Mammary epithelial cell (primary cell): ENCODE measurements at regions not wholly inside any gene's neighbourhood (a gene's known extent, or its start where the extent isn't known, plus 50 kb on each side); places are given as distances from the start of the nearest gene placed in this dataset.

ENCODE experiments used
- EZH2 ChIP-seq: IDR thresholded peaks from 2 replicates; pipeline ENCODE4 v1.6.1; 2012; ENCODE audit warnings: low read length, inconsistent platforms, borderline replicate concordance
- TF ChIP-seq, protein P1 (sequence below), 2 donors: IDR thresholded peaks in 1 of 2; conservative IDR thresholded peaks in 1 of 2; 2 replicates each; pipeline ENCODE4 v1.5.1; 2011 to 2012; ENCODE audit warnings: inconsistent platforms in 2 of 2, low read length in 2 of 2, mild to moderate bottlenecking in 2 of 2, control low read depth in 1 of 2, low read depth in 1 of 2; ENCODE audit not compliant: insufficient read depth in 1 of 2; ENCODE audit errors: extremely low read depth in 1 of 2

DNA sequence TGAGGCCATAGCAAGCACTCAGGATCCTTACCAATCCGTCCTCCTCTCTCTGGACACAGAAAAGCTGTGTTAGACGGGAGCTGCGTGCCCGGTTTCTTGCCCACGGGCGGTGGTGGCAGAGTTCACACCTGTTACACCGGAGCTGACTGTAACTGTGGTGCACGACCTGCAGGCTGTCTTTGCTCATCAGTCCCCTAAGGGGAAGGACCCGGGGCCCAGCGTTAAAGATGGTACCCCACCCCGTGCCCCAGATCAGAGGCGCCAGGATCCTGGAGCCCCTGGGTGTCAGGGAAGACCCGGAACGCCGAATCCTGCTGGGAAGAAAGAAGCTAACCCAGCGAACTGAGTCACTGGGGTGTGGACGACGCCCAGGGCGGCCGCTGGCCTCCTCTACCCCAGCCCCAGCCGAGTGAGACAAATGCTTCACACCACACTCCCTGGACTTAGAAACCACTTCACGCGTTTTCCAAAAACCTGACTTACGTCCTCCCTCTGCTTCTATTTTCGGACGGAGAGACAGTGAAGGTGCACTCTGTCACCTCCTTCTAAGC lies 293.6 kb upstream of the SALL3 start:
- TF ChIP-seq, protein P1, sequence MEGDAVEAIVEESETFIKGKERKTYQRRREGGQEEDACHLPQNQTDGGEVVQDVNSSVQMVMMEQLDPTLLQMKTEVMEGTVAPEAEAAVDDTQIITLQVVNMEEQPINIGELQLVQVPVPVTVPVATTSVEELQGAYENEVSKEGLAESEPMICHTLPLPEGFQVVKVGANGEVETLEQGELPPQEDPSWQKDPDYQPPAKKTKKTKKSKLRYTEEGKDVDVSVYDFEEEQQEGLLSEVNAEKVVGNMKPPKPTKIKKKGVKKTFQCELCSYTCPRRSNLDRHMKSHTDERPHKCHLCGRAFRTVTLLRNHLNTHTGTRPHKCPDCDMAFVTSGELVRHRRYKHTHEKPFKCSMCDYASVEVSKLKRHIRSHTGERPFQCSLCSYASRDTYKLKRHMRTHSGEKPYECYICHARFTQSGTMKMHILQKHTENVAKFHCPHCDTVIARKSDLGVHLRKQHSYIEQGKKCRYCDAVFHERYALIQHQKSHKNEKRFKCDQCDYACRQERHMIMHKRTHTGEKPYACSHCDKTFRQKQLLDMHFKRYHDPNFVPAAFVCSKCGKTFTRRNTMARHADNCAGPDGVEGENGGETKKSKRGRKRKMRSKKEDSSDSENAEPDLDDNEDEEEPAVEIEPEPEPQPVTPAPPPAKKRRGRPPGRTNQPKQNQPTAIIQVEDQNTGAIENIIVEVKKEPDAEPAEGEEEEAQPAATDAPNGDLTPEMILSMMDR (conservative IDR thresholded peaks at IDR 0.05 in 1 of 2, IDR thresholded peaks at IDR 0.05 in 1 of 2; ENCODE audit: extremely low read depth in 1 of 2, insufficient read depth in 1 of 2, low read depth in 1 of 2, low read length in 2 of 2), result no peak
- no peak for TF ChIP-seq EZH2
